WTC11 (cell line): ENCODE measurements at regions not wholly inside any gene's neighbourhood (a gene's known extent, or its start where the extent isn't known, plus 50 kb on each side); places are given as distances from the start of the nearest gene placed in this dataset.

Experiments
- ATAC-seq: fragments of 200-7000 bp; cut with Tn5 transposase; 2 replicates; pipeline ENCODE4 v1.10.0; 2021; ENCODE audit warnings: mild to moderate bottlenecking, moderate library complexity
- CTCF ChIA-PET: fragments of 300-600 bp; sonication (Branson Sonifier 250); formaldehyde crosslinking; loops from one replicate; lab custom pipeline; 2021; ENCODE audit warnings: antibody characterized with exemption; lab: Charles Lee
- POLR2A ChIA-PET: fragments of 350-600 bp; sonication (Branson Sonifier 250); formaldehyde crosslinking; loops from one replicate; lab custom pipeline; 2021; ENCODE audit warnings: antibody characterized with exemption; lab: Charles Lee
- DNase-seq: peaks from one replicate; pipeline ENCODE4 v3.0.0; 2021; ENCODE audit warnings: low spot score
- H3K27ac Mint-ChIP-seq: 2 replicates; pipeline ENCODE4 v1.8.0; 2021; ENCODE audit warnings: mixed read lengths
- H3K27me3 Mint-ChIP-seq: 2 replicates; pipeline ENCODE4 v1.8.0; 2021; ENCODE audit warnings: low read depth, mild to moderate bottlenecking, moderate library complexity, mixed read lengths
- H3K36me3 Mint-ChIP-seq: 2 replicates; pipeline ENCODE4 v1.8.0; 2021; ENCODE audit warnings: mixed read lengths
- H3K4me1 Mint-ChIP-seq: 2 replicates; pipeline ENCODE4 v1.8.0; 2022; ENCODE audit warnings: mixed read lengths
- H3K4me3 Mint-ChIP-seq: 2 replicates; pipeline ENCODE4 v1.8.0; 2021; ENCODE audit warnings: mild to moderate bottlenecking, moderate library complexity, mixed read lengths
- H3K9me3 Mint-ChIP-seq: 2 replicates; pipeline ENCODE4 v1.8.0; 2021; ENCODE audit warnings: mixed read lengths
- AFF4 ChIP-seq: sonication (generic); formaldehyde crosslinking; IDR thresholded peaks from 2 replicates; pipeline ENCODE4 v1.8.1; 2023; ENCODE audit warnings: mild to moderate bottlenecking, missing genetic modification reagents, borderline replicate concordance
- CBFB ChIP-seq: sonication (generic); formaldehyde crosslinking; IDR thresholded peaks from 2 replicates; pipeline ENCODE4 v1.8.1; 2022; ENCODE audit warnings: mild to moderate bottlenecking, low read depth, missing genetic modification reagents
- E2F5 ChIP-seq: sonication (generic); formaldehyde crosslinking; IDR thresholded peaks from 2 replicates; pipeline ENCODE4 v1.8.1; 2022; ENCODE audit warnings: mild to moderate bottlenecking, moderate library complexity, missing genetic modification reagents
- ESRRA ChIP-seq: sonication (generic); formaldehyde crosslinking; IDR thresholded peaks from 2 replicates; pipeline ENCODE4 v1.8.1; 2022; ENCODE audit warnings: mild to moderate bottlenecking, missing genetic modification reagents, borderline replicate concordance
- FOXJ3 ChIP-seq: sonication (generic); formaldehyde crosslinking; IDR thresholded peaks from 2 replicates; pipeline ENCODE4 v1.9.0; 2021; ENCODE audit warnings: missing genetic modification reagents, mild to moderate bottlenecking, borderline replicate concordance
- FOXP1 ChIP-seq: sonication (generic); formaldehyde crosslinking; IDR thresholded peaks from 2 replicates; pipeline ENCODE4 v1.8.0; 2022; ENCODE audit warnings: missing genetic modification reagents, mild to moderate bottlenecking, moderate library complexity, borderline replicate concordance
- FOXP4 ChIP-seq: sonication (generic); formaldehyde crosslinking; IDR thresholded peaks from 2 replicates; pipeline ENCODE4 v1.8.0; 2022; ENCODE audit warnings: mild to moderate bottlenecking, missing genetic modification reagents
- NFE2L1 ChIP-seq: sonication (generic); formaldehyde crosslinking; IDR thresholded peaks from 2 replicates; pipeline ENCODE4 v1.8.1; 2023; ENCODE audit warnings: missing genetic modification reagents
- NR1H2 ChIP-seq: sonication (generic); formaldehyde crosslinking; IDR thresholded peaks from 2 replicates; pipeline ENCODE4 v1.9.0; 2021; ENCODE audit warnings: mild to moderate bottlenecking, moderate library complexity, missing genetic modification reagents
- PREB ChIP-seq: sonication (generic); formaldehyde crosslinking; IDR thresholded peaks from 2 replicates; pipeline ENCODE4 v1.8.1; 2022; ENCODE audit warnings: mild to moderate bottlenecking, missing genetic modification reagents, moderate library complexity, borderline replicate concordance
- PRRX2 ChIP-seq: fragments of 250-450 bp; sonication (Bioruptor Pico); IDR thresholded peaks from 2 replicates; pipeline ENCODE4 v1.8.0; 2021; ENCODE audit warnings: mild to moderate bottlenecking
- TCF7 ChIP-seq: sonication (generic); formaldehyde crosslinking; IDR thresholded peaks from 2 replicates; pipeline ENCODE4 v1.8.0; 2022; ENCODE audit warnings: mild to moderate bottlenecking, low read depth, missing genetic modification reagents, moderate library complexity
- TEAD4 ChIP-seq: sonication (generic); formaldehyde crosslinking; IDR thresholded peaks from 2 replicates; pipeline ENCODE4 v1.8.0; 2022; ENCODE audit warnings: mild to moderate bottlenecking, missing genetic modification reagents
- TP53 ChIP-seq: sonication (generic); formaldehyde crosslinking; IDR thresholded peaks from 2 replicates; pipeline ENCODE4 v1.8.1; 2023; ENCODE audit warnings: mild to moderate bottlenecking, missing genetic modification reagents
- USF2 ChIP-seq: sonication (generic); formaldehyde crosslinking; IDR thresholded peaks from 2 replicates; pipeline ENCODE4 v1.8.1; 2023; ENCODE audit warnings: mild to moderate bottlenecking, missing genetic modification reagents, moderate library complexity
- ZBTB21 ChIP-seq: sonication (generic); formaldehyde crosslinking; IDR thresholded peaks from 2 replicates; pipeline ENCODE4 v1.8.1; 2023; ENCODE audit warnings: mild to moderate bottlenecking, missing genetic modification reagents, borderline replicate concordance
- ZBTB43 ChIP-seq: sonication (generic); formaldehyde crosslinking; IDR thresholded peaks from 2 replicates; pipeline ENCODE4 v1.8.1; 2023; ENCODE audit warnings: mild to moderate bottlenecking, missing genetic modification reagents
- ZMAT4 ChIP-seq: fragments of 250-450 bp; sonication (Bioruptor Pico); IDR thresholded peaks from 2 replicates; pipeline ENCODE4 v1.9.0; 2021; ENCODE audit warnings: mild to moderate bottlenecking
- ZNF138 ChIP-seq: sonication (generic); formaldehyde crosslinking; conservative IDR thresholded peaks from 2 replicates; pipeline ENCODE4 v1.8.1; 2022; ENCODE audit warnings: mild to moderate bottlenecking, moderate library complexity, missing genetic modification reagents
- ZNF423 ChIP-seq: fragments of 250-450 bp; sonication (Bioruptor Pico); IDR thresholded peaks from 2 replicates; pipeline ENCODE4 v2.1.2; 2022; ENCODE audit warnings: mild to moderate bottlenecking, moderate library complexity
- ZNF425 ChIP-seq: fragments of 250-450 bp; sonication (Bioruptor Pico); conservative IDR thresholded peaks from 2 replicates; pipeline ENCODE4 v1.9.0; 2021; ENCODE audit warnings: mild to moderate bottlenecking
- ZNF512 ChIP-seq: sonication (generic); formaldehyde crosslinking; IDR thresholded peaks from 2 replicates; pipeline ENCODE4 v1.8.1; 2022; ENCODE audit warnings: missing genetic modification reagents, borderline replicate concordance

GRCh38 chr2:149731079-149731478, 143.5 kb upstream of the MMADHC start:
- peaks cover 8% of the 10 kb centered on the region for H3K36me3 Mint-ChIP-seq
- no peaks in the 10 kb centered on the region for H3K27me3 Mint-ChIP-seq
- DNase-seq (no peak), ATAC-seq (no peak)
- peaks cover 21% of the 10 kb centered on the region for H3K4me1 Mint-ChIP-seq
- H3K4me3 Mint-ChIP-seq: no peak overlapping the region
- peaks cover 10% of the 10 kb centered on the region for H3K9me3 Mint-ChIP-seq
- TF ChIP-seq ZBTB21 (CRISPR knock-in tag) (no peak), PREB (CRISPR knock-in tag) (no peak), USF2 (CRISPR knock-in tag) (no peak), ESRRA (CRISPR knock-in tag) (no peak), ZNF425 (no peak), ZMAT4 (CRISPR knock-in tag) (no peak), ZBTB43 (CRISPR knock-in tag) (no peak), AFF4 (no peak), ZNF138 (CRISPR knock-in tag) (no peak), PRRX2 (CRISPR knock-in tag) (no peak), FOXP4 (no peak), TP53 (no peak), ZNF423 (CRISPR knock-in tag) (no peak)
- no peak overlapping the region for H3K27ac Mint-ChIP-seq
- POLR2A ChIA-PET: no interaction called here
- CTCF ChIA-PET: no interaction called here

GRCh38 chr2:149729586-149729985, 142.0 kb upstream of the MMADHC start:
- no peaks in the 10 kb centered on the region for H3K27me3 Mint-ChIP-seq
- H3K9me3 Mint-ChIP-seq: no peaks in the 10 kb centered on the region
- POLR2A ChIA-PET: no interaction called here
- H3K4me3 Mint-ChIP-seq: no peak overlapping the region
- DNase-seq (no peak), ATAC-seq (no peak)
- H3K4me1 Mint-ChIP-seq: peaks cover 20% of the 10 kb centered on the region
- no peak overlapping the region for H3K27ac Mint-ChIP-seq
- CTCF ChIA-PET: no interaction called here
- no peaks in the 10 kb centered on the region for H3K36me3 Mint-ChIP-seq
- TF ChIP-seq CBFB (CRISPR knock-in tag) (no peak), NR1H2 (no peak), FOXP1 (CRISPR knock-in tag) (no peak), ZBTB21 (CRISPR knock-in tag) (no peak), TEAD4 (no peak), E2F5 (no peak), TCF7 (CRISPR knock-in tag) (no peak), TP53 (no peak), NFE2L1 (CRISPR knock-in tag) (no peak), ZNF512 (CRISPR knock-in tag) (no peak), FOXJ3 (CRISPR knock-in tag) (no peak)
